ENCODE measurements at regions not wholly inside any gene's neighbourhood (a gene's known extent, or its start where the extent isn't known, plus 50 kb on each side); places are given as distances from the start of the nearest gene placed in this dataset.

DNA sequence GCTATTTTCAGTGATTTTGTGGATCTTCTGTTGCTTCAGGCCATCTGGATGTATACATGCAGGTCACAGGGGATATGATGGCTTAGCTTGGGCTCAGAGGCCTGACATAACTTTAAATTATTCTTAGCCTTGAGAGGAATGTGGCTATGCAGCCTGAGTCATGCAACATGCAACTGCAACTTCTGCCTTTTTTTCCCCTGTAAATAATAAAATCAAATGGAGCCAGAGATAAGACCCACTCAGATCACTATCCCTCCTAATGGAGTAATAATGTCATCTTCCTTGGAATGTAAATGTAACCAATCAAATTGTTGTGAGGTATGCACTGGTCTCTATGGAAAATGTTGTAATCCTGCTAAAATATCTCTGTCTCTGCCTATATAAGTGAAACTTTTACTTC lies 54.9 kb downstream of the MAGEB17 start:
- H3K27me3 Mint-ChIP-seq: no peaks in the 10 kb centered on the region

DNA sequence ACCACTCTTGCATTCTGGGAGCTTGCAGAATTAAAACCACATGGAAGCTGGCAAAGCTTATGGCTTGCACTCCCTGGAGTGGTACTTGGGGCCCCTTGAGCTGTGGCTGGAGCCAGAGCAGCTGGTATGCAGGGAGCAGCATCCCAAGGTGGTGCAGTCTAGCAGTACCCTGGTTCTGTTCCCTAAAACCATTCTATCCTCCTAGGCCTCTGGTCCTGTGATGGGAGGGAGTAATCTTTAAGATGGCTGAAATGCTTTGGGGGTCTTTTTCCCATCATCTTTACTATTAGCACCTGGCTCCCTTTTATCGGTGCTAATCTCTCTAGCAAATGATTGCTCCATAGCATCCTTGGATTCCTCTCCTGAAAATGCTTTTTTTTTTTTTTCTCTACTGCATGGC lies 56.1 kb downstream of the MAGEB17 start:
- peaks cover 2% of the 10 kb centered on the region for H3K36me3 Mint-ChIP-seq (ENCODE audit: low read depth)
- no peaks in the 10 kb centered on the region for H3K9me3 ChIP-seq (ENCODE audit: control insufficient read depth, low read length, poor library complexity, severe bottlenecking)
- H3K27me3 Mint-ChIP-seq: no peaks in the 10 kb centered on the region
- no peak overlapping the region for H3K27ac Mint-ChIP-seq
- ATAC-seq (no peak), DNase-seq (no peak)
- H3K4me1 Mint-ChIP-seq: no peaks in the 10 kb centered on the region
- no peak overlapping the region for H3K4me3 Mint-ChIP-seq

More for the DNA sequence above, 54.9 kb downstream of the MAGEB17 start:
- H3K9me3 ChIP-seq (ENCODE audit: control insufficient read depth, low read length, poor library complexity, severe bottlenecking): no peaks in the 10 kb centered on the region
- Mint-ChIP-seq H3K27ac (no peak overlapping the region), H3K36me3 (ENCODE audit: low read depth) (peaks cover 2% of the 10 kb centered on the region), H3K4me1 (no peaks in the 10 kb centered on the region), H3K4me3 (no peak overlapping the region)
- ATAC-seq (no peak), DNase-seq (no peak)

GRCh38 chrX:16239211-16239610 lies 71.9 kb downstream of the MAGEB17 start:
- Mint-ChIP-seq H3K4me3 (no peak overlapping the region), H3K27ac (no peak overlapping the region), H3K36me3 (ENCODE audit: low read depth) (no peaks in the 10 kb centered on the region), H3K27me3 (no peaks in the 10 kb centered on the region), H3K4me1 (no peaks in the 10 kb centered on the region)
- H3K9me3 ChIP-seq (ENCODE audit: control insufficient read depth, low read length, poor library complexity, severe bottlenecking): no peaks in the 10 kb centered on the region
- DNase-seq (no peak), ATAC-seq (no peak)

DNA sequence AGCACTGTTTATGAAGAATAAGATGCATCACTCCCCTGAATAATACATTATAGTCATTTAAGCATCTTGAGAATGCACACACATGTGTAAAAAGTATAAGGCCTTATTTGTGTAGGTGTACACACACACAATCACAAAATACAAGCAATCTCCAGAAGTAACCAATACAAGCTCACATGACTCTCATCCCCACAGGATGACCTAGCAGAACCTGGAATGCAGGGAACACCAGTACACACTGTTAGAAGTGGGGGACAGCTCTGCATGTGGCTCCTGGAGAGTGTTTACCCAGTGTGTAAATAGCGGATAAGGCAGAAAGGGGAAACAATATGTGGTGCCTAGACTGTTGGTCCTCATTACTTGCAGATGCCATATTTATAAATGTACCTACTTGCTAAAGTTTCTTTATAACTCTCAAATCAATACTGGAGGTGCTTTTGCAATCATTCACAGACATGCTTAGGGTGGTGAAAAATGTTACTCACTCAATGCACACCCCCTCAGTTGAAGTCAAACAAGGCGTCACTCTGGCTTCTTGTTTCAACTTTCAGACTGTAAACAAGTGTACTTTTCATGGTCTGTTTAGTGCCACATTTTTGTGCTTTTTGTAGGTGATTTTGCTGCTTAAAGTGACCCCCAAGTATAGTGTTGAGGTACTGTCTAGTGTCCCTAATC lies 73.1 kb downstream of the MAGEB17 start:
- DNase-seq (no peak), ATAC-seq (no peak)

DNA sequence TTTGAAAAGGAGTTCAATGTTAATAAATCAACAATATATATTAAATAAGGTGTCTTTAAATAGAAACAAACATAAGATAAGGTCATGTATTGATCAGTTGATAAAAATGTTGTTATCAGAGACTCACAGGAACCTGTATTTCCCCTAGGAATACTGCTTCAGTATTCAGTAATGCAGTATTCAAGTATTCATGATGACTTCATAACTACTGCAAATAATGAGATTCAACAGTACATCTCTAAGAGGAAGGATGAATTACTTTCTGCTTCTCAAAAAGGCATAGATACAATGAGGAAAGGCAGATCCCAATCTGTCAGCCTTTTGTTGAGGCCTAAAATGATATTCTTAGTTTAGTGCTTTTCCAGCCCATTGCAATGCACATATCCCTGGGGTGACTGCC lies 73.7 kb downstream of the MAGEB17 start:
- no peaks in the 10 kb centered on the region for H3K9me3 ChIP-seq (ENCODE audit: control insufficient read depth, low read length, poor library complexity, severe bottlenecking)
- H3K36me3 Mint-ChIP-seq (ENCODE audit: low read depth): no peaks in the 10 kb centered on the region
- H3K4me1 Mint-ChIP-seq: no peaks in the 10 kb centered on the region
- no peak overlapping the region for H3K27ac Mint-ChIP-seq
- no peak for DNase-seq
- ATAC-seq: no peak
- no peak overlapping the region for H3K4me3 Mint-ChIP-seq
- H3K27me3 Mint-ChIP-seq: no peaks in the 10 kb centered on the region

More for the DNA sequence above, 73.1 kb downstream of the MAGEB17 start:
- no peaks in the 10 kb centered on the region for H3K27me3 Mint-ChIP-seq
- no peaks in the 10 kb centered on the region for H3K4me1 Mint-ChIP-seq
- H3K36me3 Mint-ChIP-seq (ENCODE audit: low read depth): no peaks in the 10 kb centered on the region
- no peak overlapping the region for H3K27ac Mint-ChIP-seq
- no peak overlapping the region for H3K4me3 Mint-ChIP-seq
- no peaks in the 10 kb centered on the region for H3K9me3 ChIP-seq (ENCODE audit: control insufficient read depth, low read length, poor library complexity, severe bottlenecking)

GRCh38 chrX:16250296-16250695 lies 83.0 kb downstream of the MAGEB17 start:
- no peaks in the 10 kb centered on the region for H3K9me3 ChIP-seq (ENCODE audit: control insufficient read depth, low read length, poor library complexity, severe bottlenecking)
- H3K4me3 Mint-ChIP-seq: no peak overlapping the region
- ATAC-seq: no peak
- H3K4me1 Mint-ChIP-seq: no peaks in the 10 kb centered on the region
- no peaks in the 10 kb centered on the region for H3K27me3 Mint-ChIP-seq
- no peaks in the 10 kb centered on the region for H3K36me3 Mint-ChIP-seq (ENCODE audit: low read depth)
- no peak for DNase-seq
- no peak overlapping the region for H3K27ac Mint-ChIP-seq

- DNase-seq (no peak), ATAC-seq (no peak)
- Mint-ChIP-seq H3K4me1 (no peaks in the 10 kb centered on the region), H3K36me3 (ENCODE audit: low read depth) (no peaks in the 10 kb centered on the region), H3K27ac (no peak overlapping the region), H3K27me3 (no peaks in the 10 kb centered on the region), H3K4me3 (no peak overlapping the region)
- H3K9me3 ChIP-seq (ENCODE audit: control insufficient read depth, low read length, poor library complexity, severe bottlenecking): no peaks in the 10 kb centered on the region
These were observed 84.5 kb downstream of the MAGEB17 start for GRCh38 chrX:16251782-16252181.

DNA sequence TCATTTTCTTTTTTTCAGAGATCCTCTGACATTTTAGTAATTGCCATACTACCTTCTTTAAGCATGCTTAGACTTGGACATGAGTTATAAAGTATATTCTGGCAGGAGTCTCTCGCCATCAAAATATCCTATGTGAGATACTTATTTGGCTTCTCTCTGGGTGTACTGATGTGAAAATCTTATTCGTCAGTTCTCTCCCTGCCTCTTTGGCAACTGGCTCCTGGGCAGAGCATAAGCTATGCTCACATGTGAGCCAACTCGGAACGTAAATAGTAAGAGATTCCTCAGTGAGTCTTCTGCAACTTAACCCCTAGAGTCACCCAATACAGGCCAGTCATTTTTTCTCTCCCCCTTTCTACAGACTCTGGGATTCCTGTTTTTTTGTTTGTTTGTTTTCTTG lies 91.6 kb downstream of the MAGEB17 start:
- H3K27me3 Mint-ChIP-seq: peaks cover 26% of the 10 kb centered on the region
- H3K9me3 ChIP-seq (ENCODE audit: control insufficient read depth, low read length, poor library complexity, severe bottlenecking): no peaks in the 10 kb centered on the region
- peaks cover 5% of the 10 kb centered on the region for H3K36me3 Mint-ChIP-seq (ENCODE audit: low read depth)
- no peak for ATAC-seq
- no peak overlapping the region for H3K4me3 Mint-ChIP-seq
- no peaks in the 10 kb centered on the region for H3K4me1 Mint-ChIP-seq
- H3K27ac Mint-ChIP-seq: no peak overlapping the region
- no peak for DNase-seq

DNA sequence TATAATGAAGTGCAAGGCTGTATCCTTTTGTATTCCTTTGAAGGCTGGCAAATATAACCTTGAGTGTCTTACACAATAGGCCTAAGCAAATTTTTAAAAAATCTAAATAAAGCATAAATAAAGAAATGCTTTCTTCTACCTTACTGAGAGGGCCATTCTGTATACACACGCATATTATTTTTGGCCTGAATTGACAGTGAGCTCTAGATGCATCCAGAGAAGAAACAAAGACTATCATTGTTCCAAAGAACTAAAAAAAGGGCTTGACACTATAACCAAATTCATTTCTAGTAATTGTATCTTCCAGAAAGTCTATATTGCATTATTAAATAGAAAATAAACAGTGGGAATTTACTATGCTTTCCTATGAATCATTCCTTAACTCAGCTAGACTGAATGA lies 100.2 kb downstream of the MAGEB17 start:
- H3K9me3 ChIP-seq (ENCODE audit: control insufficient read depth, low read length, poor library complexity, severe bottlenecking): no peaks in the 10 kb centered on the region
- Mint-ChIP-seq H3K36me3 (ENCODE audit: low read depth) (peaks cover 3% of the 10 kb centered on the region), H3K4me3 (no peak overlapping the region), H3K4me1 (peaks cover 2% of the 10 kb centered on the region), H3K27ac (no peak overlapping the region), H3K27me3 (no peaks in the 10 kb centered on the region)
- DNase-seq: no peak
- no peak for ATAC-seq

DNA sequence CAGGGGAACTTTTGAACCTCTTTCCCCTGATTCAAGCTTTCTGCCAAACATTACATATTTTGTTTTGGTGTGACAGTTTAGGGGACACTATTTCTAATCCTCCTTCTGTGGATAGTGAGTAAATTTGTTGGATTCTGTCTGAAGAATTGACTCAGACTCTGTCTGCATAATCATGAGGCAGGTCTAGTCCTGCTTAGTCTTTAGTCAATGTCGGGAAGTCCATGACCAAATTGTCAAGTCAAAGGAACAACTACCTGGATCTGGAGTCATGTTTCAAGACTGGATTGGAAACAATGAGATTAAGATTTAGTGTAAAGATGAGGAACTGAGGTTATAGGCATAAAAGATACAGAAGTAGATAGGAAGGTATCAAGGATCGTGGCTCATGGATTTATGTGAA lies 100.9 kb downstream of the MAGEB17 start:
- Mint-ChIP-seq H3K36me3 (ENCODE audit: low read depth) (peaks cover 3% of the 10 kb centered on the region), H3K4me3 (no peak overlapping the region), H3K27ac (no peak overlapping the region), H3K4me1 (peaks cover 2% of the 10 kb centered on the region), H3K27me3 (no peaks in the 10 kb centered on the region)
- ATAC-seq (no peak), DNase-seq (no peak)
- H3K9me3 ChIP-seq (ENCODE audit: control insufficient read depth, low read length, poor library complexity, severe bottlenecking): no peaks in the 10 kb centered on the region

DNA sequence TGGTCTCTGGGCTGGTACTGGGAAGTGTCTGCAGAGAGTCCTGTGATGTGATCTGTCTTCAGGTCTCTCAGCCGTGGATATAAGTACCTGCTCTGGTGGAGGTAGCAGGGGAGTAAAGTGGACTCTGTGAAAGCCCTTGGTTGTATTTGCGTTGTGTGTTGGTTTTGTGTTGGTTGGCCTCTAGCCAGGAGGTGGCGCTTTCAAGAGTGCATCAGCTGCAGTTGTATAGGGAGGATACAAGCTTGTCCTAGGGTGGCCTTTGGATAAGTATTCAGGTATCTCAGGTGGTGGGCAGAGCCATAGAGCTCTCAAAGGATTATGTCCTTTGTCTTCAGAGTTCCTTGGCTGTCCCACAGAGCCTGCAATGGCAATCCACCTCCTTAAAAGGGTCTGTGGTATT lies 111.6 kb downstream of the MAGEB17 start:
- DNase-seq (no peak), ATAC-seq (no peak)
- no peaks in the 10 kb centered on the region for H3K36me3 Mint-ChIP-seq (ENCODE audit: low read depth)
- H3K9me3 ChIP-seq (ENCODE audit: control insufficient read depth, low read length, poor library complexity, severe bottlenecking): no peaks in the 10 kb centered on the region
- no peak overlapping the region for H3K27ac Mint-ChIP-seq
- H3K4me1 Mint-ChIP-seq: no peaks in the 10 kb centered on the region
- peaks cover 15% of the 10 kb centered on the region for H3K27me3 Mint-ChIP-seq
- H3K4me3 Mint-ChIP-seq: no peak overlapping the region

- H3K4me3 Mint-ChIP-seq: no peak overlapping the region
- H3K9me3 ChIP-seq (ENCODE audit: control insufficient read depth, low read length, poor library complexity, severe bottlenecking): no peaks in the 10 kb centered on the region
- DNase-seq (no peak), ATAC-seq (no peak)
- no peaks in the 10 kb centered on the region for H3K4me1 Mint-ChIP-seq
- no peaks in the 10 kb centered on the region for H3K36me3 Mint-ChIP-seq (ENCODE audit: low read depth)
- no peak overlapping the region for H3K27ac Mint-ChIP-seq
- peaks cover 15% of the 10 kb centered on the region for H3K27me3 Mint-ChIP-seq
These were observed 114.9 kb downstream of the MAGEB17 start for GRCh38 chrX:16282209-16282608.

DNA sequence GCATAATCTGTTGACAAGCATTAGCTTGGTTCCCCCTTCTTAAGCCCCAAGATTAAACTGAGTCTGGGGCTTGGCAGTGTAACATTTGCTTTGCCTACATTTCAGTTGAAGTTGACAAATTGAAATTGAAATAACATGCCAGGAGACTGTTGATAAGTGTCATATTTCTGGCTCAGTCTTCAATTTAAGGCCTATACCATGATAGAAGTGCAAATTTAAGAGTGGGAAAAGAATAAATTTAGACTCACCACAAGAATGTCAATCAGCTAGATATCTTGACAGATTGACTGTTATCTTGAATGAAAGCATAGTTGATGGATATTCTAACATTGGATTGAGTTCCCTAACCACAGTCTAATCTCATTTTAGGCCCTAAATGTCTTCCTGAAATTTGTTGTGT lies 117.6 kb downstream of the MAGEB17 start:
- DNase-seq: no peak
- Mint-ChIP-seq H3K27ac (no peak overlapping the region), H3K4me1 (no peaks in the 10 kb centered on the region), H3K27me3 (no peaks in the 10 kb centered on the region), H3K4me3 (no peak overlapping the region), H3K36me3 (ENCODE audit: low read depth) (no peaks in the 10 kb centered on the region)
- no peaks in the 10 kb centered on the region for H3K9me3 ChIP-seq (ENCODE audit: control insufficient read depth, low read length, poor library complexity, severe bottlenecking)
- no peak for ATAC-seq

GRCh38 chrX:16290997-16291396 lies 123.7 kb downstream of the MAGEB17 start:
- no peak for ATAC-seq
- DNase-seq: no peak
- no peak overlapping the region for H3K27ac Mint-ChIP-seq
- no peaks in the 10 kb centered on the region for H3K27me3 Mint-ChIP-seq
- H3K4me1 Mint-ChIP-seq: no peaks in the 10 kb centered on the region
- H3K9me3 ChIP-seq (ENCODE audit: control insufficient read depth, low read length, poor library complexity, severe bottlenecking): no peaks in the 10 kb centered on the region
- H3K4me3 Mint-ChIP-seq: no peak overlapping the region
- no peaks in the 10 kb centered on the region for H3K36me3 Mint-ChIP-seq (ENCODE audit: low read depth)
